A549 (cell line): ENCODE measurements at regions not wholly inside any gene's neighbourhood (a gene's known extent, or its start where the extent isn't known, plus 50 kb on each side); places are given as distances from the start of the nearest gene placed in this dataset.
A peak's percentile ranks its signal among the peaks of the same experiment; 100 is the strongest.

ENCODE experiments used
- ATAC-seq, 2 experiments: fragments of 200-7000 bp in 1 of 2; fragments of >200 bp in 1 of 2; cut with Nextera tagmentation in 1 of 2; cut with Tn5 transposase in 1 of 2; 3 replicates each; pipeline versions ENCODE4 v1.8.0 to v1.9.1; 2018 to 2020; ENCODE audit warnings: mild to moderate bottlenecking in 1 of 2, moderate library complexity in 1 of 2
- CTCF ChIA-PET: fragments of 300-600 bp; sonication (Branson Sonifier 250); formaldehyde crosslinking; extraction: SDS; loops from one replicate; lab custom pipeline; 2021; ENCODE audit warnings: antibody characterized with exemption, inconsistent platforms; lab: Yijun Ruan, JAX
- POLR2A ChIA-PET: fragments of 350-600 bp; formaldehyde crosslinking; extraction: SDS; loops from one replicate; lab custom pipeline; 2021; ENCODE audit warnings: antibody characterized with exemption, inconsistent platforms; lab: Yijun Ruan, JAX
- DNase-seq, 2 experiments: peaks; one replicate each; pipeline versions ENCODE4 v3.0.0 to v3.0.0-alpha.2; 2011 to 2016; ENCODE audit warnings: low read depth in 1 of 2, low spot score in 1 of 2
- FAIRE-seq: peaks from 2 replicates; lab custom pipeline; 2011; peaks lifted over from hg19 to GRCh38; lab: Jason Lieb, UNC
- H3K27ac ChIP-seq, 2 experiments: fragments of >200 bp; sonication (Bioruptor Twin); formaldehyde crosslinking; 3 replicates each; pipeline ENCODE4 v1.5.1; 2016 to 2017
- H3K4me1 ChIP-seq: fragments of >200 bp; sonication (Bioruptor Twin); formaldehyde crosslinking; 3 replicates; pipeline ENCODE4 v1.6.1; 2016
- H3K4me2 ChIP-seq: fragments of >200 bp; sonication (Bioruptor Twin); formaldehyde crosslinking; 3 replicates; pipeline ENCODE4 v1.6.1; 2016
- H3K4me3 ChIP-seq: fragments of >200 bp; sonication (Bioruptor Twin); formaldehyde crosslinking; 3 replicates; pipeline ENCODE4 v1.5.1; 2016
- H3K9me3 ChIP-seq: fragments of >200 bp; sonication (Bioruptor Twin); formaldehyde crosslinking; 3 replicates; pipeline ENCODE4 v1.6.1; 2016
- ATOH8 ChIP-seq: fragments of 250-450 bp; sonication (Bioruptor Pico); IDR thresholded peaks from 2 replicates; pipeline ENCODE4 v1.5.0; 2020; ENCODE audit warnings: low read depth, mild to moderate bottlenecking, moderate library complexity
- BCL3 ChIP-seq: fragments of >200 bp; sonication (Bioruptor Twin); formaldehyde crosslinking; IDR thresholded peaks from 3 replicates; pipeline ENCODE4 v1.6.1; 2016
- CBX2 ChIP-seq: fragments of 200-600 bp; sonication (generic); IDR thresholded peaks from 2 replicates; pipeline ENCODE4 v1.6.1; 2016; ENCODE audit warnings: low read depth, mild to moderate bottlenecking, borderline replicate concordance
- CHD4 ChIP-seq: fragments of 200-600 bp; sonication (generic); IDR thresholded peaks from 2 replicates; pipeline ENCODE4 v1.6.1; 2016; ENCODE audit warnings: antibody characterized with exemption, mild to moderate bottlenecking, borderline replicate concordance
- EHF ChIP-seq: fragments of 250-450 bp; sonication (Bioruptor Pico); IDR thresholded peaks from 2 replicates; pipeline ENCODE4 v1.5.0; 2020; ENCODE audit warnings: mild to moderate bottlenecking
- EHMT2 ChIP-seq: fragments of 200-600 bp; sonication (generic); IDR thresholded peaks from 2 replicates; pipeline ENCODE4 v1.6.1; 2016; ENCODE audit warnings: antibody characterized with exemption, low read depth, mild to moderate bottlenecking, moderate library complexity
- EP300 ChIP-seq, 2 experiments: fragments of >200 bp; sonication (Bioruptor Twin); formaldehyde crosslinking; IDR thresholded peaks; 2 replicates in 1 of 2; 3 replicates in 1 of 2; pipeline ENCODE4 v1.6.1; 2016 to 2017
- FOSB ChIP-seq: fragments of 250-450 bp; sonication (Bioruptor Pico); IDR thresholded peaks from 2 replicates; pipeline ENCODE4 v1.5.0; 2020; ENCODE audit warnings: mild to moderate bottlenecking, moderate library complexity
- FOXS1 ChIP-seq: fragments of 250-450 bp; sonication (Bioruptor Pico); IDR thresholded peaks from 2 replicates; pipeline ENCODE4 v1.5.0; 2020; ENCODE audit warnings: mild to moderate bottlenecking, moderate library complexity
- HEYL ChIP-seq: fragments of 250-450 bp; sonication (Bioruptor Pico); IDR thresholded peaks from 2 replicates; pipeline ENCODE4 v1.8.0; 2021; ENCODE audit warnings: mild to moderate bottlenecking, moderate library complexity
- HOXA7 ChIP-seq: fragments of 250-450 bp; sonication (Bioruptor Pico); IDR thresholded peaks from 2 replicates; pipeline ENCODE4 v1.5.0; 2020; ENCODE audit warnings: mild to moderate bottlenecking, moderate library complexity
- HOXB13 ChIP-seq: fragments of 250-450 bp; sonication (Bioruptor Pico); IDR thresholded peaks from 2 replicates; pipeline ENCODE4 v1.5.0; 2020; ENCODE audit warnings: low read depth, mild to moderate bottlenecking, moderate library complexity
- JUN ChIP-seq, 2 experiments: fragments of >200 bp; sonication (Bioruptor Twin); formaldehyde crosslinking; IDR thresholded peaks; 2 replicates in 1 of 2; 3 replicates in 1 of 2; pipeline ENCODE4 v1.6.1; 2016 to 2017
- JUNB ChIP-seq: fragments of >200 bp; sonication (Bioruptor Twin); formaldehyde crosslinking; IDR thresholded peaks from 2 replicates; pipeline ENCODE4 v1.6.1; 2016
- KDM1A ChIP-seq: fragments of 200-600 bp; sonication (generic); IDR thresholded peaks from 2 replicates; pipeline ENCODE4 v1.6.1; 2016; ENCODE audit warnings: low read depth, mild to moderate bottlenecking
- MAX ChIP-seq: IDR thresholded peaks from 2 replicates; pipeline ENCODE4 v1.6.1; 2012
- NPAS2 ChIP-seq: fragments of 250-450 bp; sonication (Bioruptor Pico); IDR thresholded peaks from 2 replicates; pipeline ENCODE4 v1.8.0; 2022; ENCODE audit warnings: mild to moderate bottlenecking, moderate library complexity, borderline replicate concordance
- POLR2A ChIP-seq: IDR thresholded peaks from 2 replicates; pipeline ENCODE4 v1.6.1; 2012; ENCODE audit warnings: mild to moderate bottlenecking, low read length
- RAD21 ChIP-seq, 2 experiments: fragments of >200 bp in 1 of 2; sonication (Bioruptor Twin) in 1 of 2; formaldehyde crosslinking in 1 of 2; IDR thresholded peaks in 1 of 2; conservative IDR thresholded peaks in 1 of 2; 2 replicates in 1 of 2; 3 replicates in 1 of 2; pipeline ENCODE4 v1.6.1; 2012 to 2018; ENCODE audit warnings: inconsistent platforms in 1 of 2
- SREBF2 ChIP-seq: fragments of 450-650 bp; IDR thresholded peaks from 2 replicates; pipeline ENCODE4 v1.6.1; 2014; ENCODE audit warnings: mild to moderate bottlenecking, moderate library complexity
- TP53 ChIP-seq: fragments of 250-450 bp; sonication (Bioruptor Pico); IDR thresholded peaks from 2 replicates; pipeline ENCODE4 v1.5.0; 2021; ENCODE audit warnings: mild to moderate bottlenecking, moderate library complexity
- ZC3H11A ChIP-seq: fragments of 450-650 bp; IDR thresholded peaks from 2 replicates; pipeline ENCODE4 v1.6.1; 2014; ENCODE audit warnings: antibody characterized with exemption, mild to moderate bottlenecking
- ZNF302 ChIP-seq: fragments of 250-450 bp; sonication (Bioruptor Pico); IDR thresholded peaks from 2 replicates; pipeline ENCODE4 v1.9.0; 2021; ENCODE audit warnings: inconsistent platforms, mild to moderate bottlenecking, moderate library complexity
- WGBS: methylation state at CpG from one replicate; pipeline ENCODE4 v1.1.6; 2017; ENCODE audit errors: missing lambda C conversion rate; 5-methylcytosine and 5-hydroxymethylcytosine counted together

GRCh38 chr7:128174386-128174785 is 66.7 kb upstream of the LEP start (continued):
- TF ChIP-seq EHF (CRISPR knock-in tag) (no peak), HEYL (CRISPR knock-in tag) (no peak), HOXB13 (no peak)

GRCh38 chr7:128176696-128177095 is 64.4 kb upstream of the LEP start:
- FAIRE-seq (no peak), ATAC-seq (peak in 1 of 2 experiments; percentile 37; a peak in 3 of 6 replicates), DNase-seq (no peak)
- CTCF ChIA-PET, result interaction anchor here (1.5 kb wide), 1 partner anchor 41 kb away, joined by 6 read pairs; no protein-coding TSS in a partner anchor
- Histone ChIP-seq H3K27ac (no peak overlapping the region), H3K9me3 (no peaks in the 10 kb centered on the region), H3K4me1 (no peaks in the 10 kb centered on the region), H3K4me3 (no peak overlapping the region), H3K4me2 (no peak overlapping the region)
- no peak for TF ChIP-seq KDM1A
- no peak for TF ChIP-seq CHD4
- no peak for TF ChIP-seq BCL3
- TF ChIP-seq MAX, result no peak
- TF ChIP-seq EHMT2, result no peak
- TF ChIP-seq EHF (CRISPR knock-in tag), result no peak
- WGBS, result 20% methylated on average over 7 of the region's 7 CpGs
- POLR2A ChIA-PET, result no interaction called here

GRCh38 chr7:128177768-128178550 is 63.1 kb upstream of the LEP start:
- TF ChIP-seq SREBF2, result no peak
- no peak for TF ChIP-seq JUNB
- TF ChIP-seq RAD21 (conservative IDR thresholded peaks at IDR 0.05 in 1 of 2, IDR thresholded peaks at IDR 0.05 in 1 of 2), result no peak
- TF ChIP-seq POLR2A, result no peak
- TF ChIP-seq FOSB (CRISPR knock-in tag), result no peak
- TF ChIP-seq ZC3H11A, result no peak
- TF ChIP-seq FOXS1 (CRISPR knock-in tag), result no peak
- no peak for TF ChIP-seq ATOH8 (CRISPR knock-in tag)
- TF ChIP-seq NPAS2 (CRISPR knock-in tag), result no peak
- TF ChIP-seq ZNF302, result no peak
- TF ChIP-seq JUN (IDR thresholded peaks at IDR 0.05), result no peak
- TF ChIP-seq TP53, result no peak
- TF ChIP-seq EP300 (IDR thresholded peaks at IDR 0.05), result no peak
- TF ChIP-seq CBX2, result no peak
- no peak for TF ChIP-seq HOXA7 (CRISPR knock-in tag)
- CTCF ChIA-PET, result interaction anchor here (0.8 to 2.7 kb wide), 4 partner anchors 8 to 43 kb away, joined by 3 to 11 read pairs (median 3); no protein-coding TSS in a partner anchor
- ATAC-seq (no peak), FAIRE-seq (no peak), DNase-seq (no peak)
- H3K27ac ChIP-seq, result no peak overlapping the region
- POLR2A ChIA-PET, result no interaction called here
- no peak overlapping the region for H3K4me2 ChIP-seq
- no peaks in the 10 kb centered on the region for H3K9me3 ChIP-seq
- H3K4me3 ChIP-seq, result no peak overlapping the region
- no peaks in the 10 kb centered on the region for H3K4me1 ChIP-seq
- WGBS, result 27% methylated on average over 9 of the region's 9 CpGs
